GM12878 (cell line): ENCODE measurements at regions not wholly inside any gene's neighbourhood (a gene's known extent, or its start where the extent isn't known, plus 50 kb on each side); places are given as distances from the start of the nearest gene placed in this dataset.

Source experiments
- ATAC-seq: fragments of 200-7000 bp; cut with Tn5 transposase; 3 replicates; pipeline ENCODE4 v1.9.1; 2020; ENCODE audit warnings: mild to moderate bottlenecking, moderate library complexity
- BruUV-seq: library from RNA; stranded (reverse); fragments of 400-500 nt; replicated peaks from 2 replicates; lab custom pipeline; 2021; lab: Mats Ljungman, UMichigan
- CTCF ChIA-PET: fragments of 300-600 bp; sonication (Branson Sonifier 250); formaldehyde crosslinking; extraction: SDS; loops from one replicate; lab custom pipeline; 2021; ENCODE audit warnings: inconsistent platforms; lab: Yijun Ruan, JAX
- POLR2A ChIA-PET: fragments of 350-600 bp; formaldehyde crosslinking; extraction: SDS; loops from one replicate; lab custom pipeline; 2021; ENCODE audit warnings: inconsistent platforms; lab: Charles Lee
- RAD21 ChIA-PET: fragments of 300-600 bp; sonication (Branson Sonifier 250); formaldehyde crosslinking; loops from one replicate; lab custom pipeline; 2023; ENCODE audit warnings: antibody characterized with exemption; ENCODE audit not compliant: unreplicated experiment; lab: Charles Lee
- SMC1A ChIA-PET: fragments of 300-600 bp; sonication (Branson Sonifier 250); formaldehyde crosslinking; loops from one replicate; lab custom pipeline; 2023; ENCODE audit not compliant: unreplicated experiment, uncharacterized antibody; lab: Charles Lee
- DNase-seq: peaks from one replicate; pipeline ENCODE4 v3.0.0-alpha.2; 2011; ENCODE audit warnings: low read depth, low spot score
- FAIRE-seq: peaks from 3 replicates; lab custom pipeline; 2011; peaks lifted over from hg19 to GRCh38; lab: Jason Lieb, UNC
- H2AFZ ChIP-seq: 2 replicates; pipeline ENCODE4 v1.6.0; 2011; ENCODE audit warnings: low read depth, low read length, control low read depth; ENCODE audit not compliant: control insufficient read depth
- H3K27ac ChIP-seq: 2 replicates; pipeline ENCODE4 v1.5.1; 2011; ENCODE audit warnings: control low read depth; ENCODE audit not compliant: control insufficient read depth, insufficient read depth
- H3K27me3 ChIP-seq, 2 experiments: replicated peaks in 1 of 2; 2 replicates each; pipeline versions ENCODE4 v1.6.0 to v1.6.1; 2011; ENCODE audit warnings: low read length in 1 of 2; ENCODE audit not compliant: control insufficient read depth in 2 of 2, insufficient read depth in 2 of 2
- H3K36me3 ChIP-seq, 2 experiments: 2 replicates each; pipeline ENCODE4 v1.5.1; 2011; ENCODE audit warnings: low read length in 1 of 2; ENCODE audit not compliant: control insufficient read depth in 2 of 2, insufficient read depth in 2 of 2
- H3K4me1 ChIP-seq: 2 replicates; pipeline ENCODE4 v1.6.1; 2011; ENCODE audit warnings: mild to moderate bottlenecking, low read length, moderate library complexity, mixed read lengths; ENCODE audit not compliant: control insufficient read depth, insufficient read depth
- H3K4me2 ChIP-seq: 2 replicates; pipeline ENCODE4 v1.6.0; 2011; ENCODE audit warnings: control low read depth; ENCODE audit not compliant: control insufficient read depth, insufficient read depth
- H3K4me3 ChIP-seq: fragments of 200-600 bp; sonication (generic); 2 replicates; pipeline ENCODE4 v1.5.1; 2016
- H3K79me2 ChIP-seq: 2 replicates; pipeline ENCODE4 v1.6.0; 2011; ENCODE audit warnings: low read length; ENCODE audit not compliant: control insufficient read depth, insufficient read depth
- H3K9ac ChIP-seq: 2 replicates; pipeline ENCODE4 v1.8.0; 2011; ENCODE audit warnings: low read length, control low read depth, mixed read lengths; ENCODE audit not compliant: control insufficient read depth, insufficient read depth
- H3K9me3 ChIP-seq: replicated peaks from 3 replicates; pipeline ENCODE4 v1.5.1; 2011; ENCODE audit warnings: mild to moderate bottlenecking, low read length; ENCODE audit not compliant: control insufficient read depth, insufficient read depth
- H4K20me1 ChIP-seq: 2 replicates; pipeline ENCODE4 v1.6.0; 2011; ENCODE audit not compliant: control insufficient read depth, insufficient read depth
- IKZF2 ChIP-seq, 2 experiments: fragments of 450-650 bp; IDR thresholded peaks; 2 replicates each; pipeline ENCODE4 v1.6.1; 2017; ENCODE audit warnings: mild to moderate bottlenecking in 2 of 2, moderate library complexity in 2 of 2
- IRF5 ChIP-seq: fragments of 450-650 bp; IDR thresholded peaks from 2 replicates; pipeline ENCODE4 v1.6.1; 2017; ENCODE audit warnings: borderline replicate concordance
- POLR2A ChIP-seq: IDR thresholded peaks from 2 replicates; pipeline ENCODE4 v1.6.1; 2011; ENCODE audit warnings: low read depth, mild to moderate bottlenecking, low read length
- RAD51 ChIP-seq: fragments of 450-650 bp; IDR thresholded peaks from 2 replicates; pipeline ENCODE4 v1.6.1; 2016; ENCODE audit warnings: moderate library complexity, mild to moderate bottlenecking, inconsistent platforms
- SMAD1 ChIP-seq: fragments of 450-650 bp; IDR thresholded peaks from 2 replicates; pipeline ENCODE4 v1.6.1; 2018; ENCODE audit warnings: mild to moderate bottlenecking, low read depth; ENCODE audit not compliant: partially characterized antibody
- ZNF687 ChIP-seq: fragments of 450-650 bp; IDR thresholded peaks from 2 replicates; pipeline ENCODE4 v1.6.1; 2017; ENCODE audit warnings: mild to moderate bottlenecking, moderate library complexity
- WGBS: methylation state at CpG from one replicate; pipeline ENCODE4 v1.1.6; 2016; ENCODE audit warnings: low lambda C conversion rate; ENCODE audit not compliant: insufficient replicate concordance, insufficient coverage; ENCODE audit errors: missing lambda C conversion rate; 5-methylcytosine and 5-hydroxymethylcytosine counted together
- in situ Hi-C: fragments of 300-500 bp; cut with MboI; formaldehyde crosslinking; loops from 9 replicates; pipeline ENCODE4 v1.14.3; 2018; ENCODE audit warnings: mixed read lengths
- intact Hi-C: fragments of 100-400 bp; cut with micrococcal nuclease; formaldehyde crosslinking; loops from one replicate; pipeline ENCODE4 v1.14.2; 2022; ENCODE audit not compliant: unreplicated experiment

- TF ChIP-seq IRF5 = no peak
- peak; percentile 84 to 90 for TF ChIP-seq IKZF2 (IDR thresholded peaks at IDR 0.05)
- TF ChIP-seq SMAD1 = no peak
- TF ChIP-seq RAD51 = no peak
- TF ChIP-seq, all 136 proteins: peak for 27
Measured at GRCh38 chr13:78193846-78194245, 275.2 kb upstream of the EDNRB start (continued).

GRCh38 chr13:78192716-78193115 lies 274.1 kb upstream of the EDNRB start:
- ChIA-PET SMC1A (interaction anchor here (0.9 to 11.9 kb wide), 7 partner anchors 9 to 52 kb away, joined by 3 to 106 read pairs (median 3); no protein-coding TSS in a partner anchor), RAD21 (interaction anchor here (1.8 to 2.1 kb wide), 2 partner anchors 9 to 45 kb away, joined by 5 to 13 read pairs; no protein-coding TSS in a partner anchor), POLR2A (interaction anchor here (3.2 kb wide), 1 partner anchor 10 kb away, joined by 16 read pairs; no protein-coding TSS in a partner anchor)
- intact Hi-C loops = no loop called here
- 0% methylated on average over 1 of the region's 1 CpG for WGBS
- in situ Hi-C loops = no loop called here
- no peaks in the 10 kb centered on the region for H3K36me3 ChIP-seq
- no peak overlapping the region for H3K4me2 ChIP-seq
- H3K4me3 ChIP-seq = no peak overlapping the region
- no peaks in the 10 kb centered on the region for H3K4me1 ChIP-seq
- no peak overlapping the region for H3K27ac ChIP-seq
- H3K27me3 ChIP-seq = no peaks in the 10 kb centered on the region
- no peaks in the 10 kb centered on the region for H3K79me2 ChIP-seq
- TF ChIP-seq ZNF687 (no peak), POLR2A (no peak)
- TF ChIP-seq, all 136 proteins: peak for 0
- BruUV-seq = no TSS peak
- ATAC-seq (no peak), FAIRE-seq (no peak), DNase-seq (no peak)
- Histone ChIP-seq H2AFZ (no peak overlapping the region), H3K9ac (no peak overlapping the region), H3K9me3 (no peaks in the 10 kb centered on the region), H4K20me1 (no peaks in the 10 kb centered on the region)
- CTCF ChIA-PET = interaction anchor here (0.7 kb wide), 2 partner anchors 206 to 919 kb away, joined by 3 read pairs; no protein-coding TSS in a partner anchor
